Amniotic epithelial cell (primary cell): ENCODE measurements at regions not wholly inside any gene's neighbourhood (a gene's known extent, or its start where the extent isn't known, plus 50 kb on each side); places are given as distances from the start of the nearest gene placed in this dataset.

Experiments
- DNase-seq: peaks from one replicate; pipeline ENCODE4 v3.0.0-alpha.2; 2010; ENCODE audit warnings: low read depth

DNA sequence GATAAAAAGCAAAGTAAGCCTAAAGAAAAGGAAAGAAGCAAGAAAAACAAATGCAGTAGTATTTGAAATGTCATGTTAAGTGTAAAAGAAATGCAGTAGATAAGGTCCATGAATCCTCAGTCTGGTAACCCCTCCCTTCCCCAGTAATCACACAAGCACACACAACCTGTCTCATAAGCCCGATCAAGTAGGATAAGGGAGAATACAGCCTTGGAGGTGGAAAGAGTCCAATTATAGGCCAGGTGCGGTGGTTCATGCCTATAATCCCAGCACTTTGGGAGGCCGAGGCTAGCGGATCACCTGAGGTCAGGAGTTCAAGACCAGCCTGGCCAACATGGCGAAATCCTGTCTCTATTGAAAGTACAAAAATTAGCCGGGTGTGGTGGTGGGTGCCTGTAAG, 117.9 kb downstream of the GADD45G start:
- DNase-seq: no peak

DNA sequence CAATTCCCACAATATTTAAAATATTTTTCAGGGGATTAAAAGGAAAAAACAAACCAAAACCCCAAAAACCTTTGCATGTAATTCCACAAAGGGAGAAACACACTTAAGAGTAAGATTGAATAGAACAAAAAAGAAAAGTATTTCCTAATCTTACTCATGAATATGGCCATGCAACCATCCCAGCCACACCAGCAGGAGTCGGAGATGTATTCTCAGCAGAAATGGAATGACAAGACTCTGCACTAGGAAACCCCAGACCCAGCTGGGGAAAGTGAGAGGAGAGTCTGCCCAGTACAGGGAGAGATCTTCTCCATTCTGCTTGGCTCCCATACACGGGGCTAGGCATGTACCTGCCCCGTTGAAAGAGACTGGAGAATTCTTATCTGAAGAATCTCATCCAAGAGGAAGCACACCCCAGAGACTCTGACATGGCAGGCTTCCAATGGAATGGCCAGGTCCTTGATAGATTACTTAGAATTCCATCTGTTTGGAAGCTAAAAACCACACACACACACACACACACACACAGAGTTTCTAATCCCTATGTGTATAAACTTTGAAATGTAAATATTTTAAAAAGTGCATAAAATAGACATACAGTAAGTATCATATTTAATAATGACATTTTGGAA, 118.8 kb downstream of the GADD45G start:
- DNase-seq: peak; percentile 35

GRCh38 chr9:89724659-89725058, 119.8 kb downstream of the GADD45G start:
- DNase-seq: no peak

- DNase-seq: no peak
Observed at GRCh38 chr9:89725271-89725670, 120.5 kb downstream of the GADD45G start.

GRCh38 chr9:89729954-89730530, 125.2 kb downstream of the GADD45G start:
- DNase-seq: no peak

- DNase-seq: no peak
Observed at GRCh38 chr9:89730715-89731114, 125.9 kb downstream of the GADD45G start.

GRCh38 chr9:89731262-89732182, 126.7 kb downstream of the GADD45G start:
- DNase-seq: no peak

DNA sequence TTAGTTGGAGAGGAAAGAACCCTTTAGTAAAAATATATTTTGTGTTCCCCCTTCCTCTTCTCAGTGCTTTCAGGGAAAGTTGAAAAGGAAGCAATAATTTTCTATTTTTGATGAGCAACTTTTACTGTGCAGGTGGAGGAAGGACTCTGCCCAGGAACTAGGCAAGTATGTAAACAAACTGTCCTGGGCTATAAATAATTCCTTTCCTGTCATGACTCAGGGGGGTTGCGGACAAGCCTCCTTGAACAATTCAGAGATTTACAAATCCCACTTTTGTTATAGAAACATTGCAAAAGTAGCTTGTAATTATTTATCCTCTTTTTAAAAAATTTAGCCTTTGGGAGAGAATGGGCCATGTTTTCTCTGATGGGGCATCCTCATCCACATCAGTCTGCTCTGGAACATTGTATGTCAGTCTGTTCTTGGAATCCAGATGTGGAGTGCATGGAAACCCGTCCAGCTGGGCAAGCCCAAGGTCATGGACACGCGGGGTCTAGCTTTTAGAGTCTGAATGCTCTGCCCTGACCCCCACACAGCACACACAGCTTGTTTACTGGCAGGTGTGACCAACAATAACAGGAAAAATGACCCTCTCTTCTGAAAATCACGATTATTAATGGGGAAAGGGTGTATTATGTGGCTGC, 127.6 kb downstream of the GADD45G start:
- peak; percentile 68 for DNase-seq

DNA sequence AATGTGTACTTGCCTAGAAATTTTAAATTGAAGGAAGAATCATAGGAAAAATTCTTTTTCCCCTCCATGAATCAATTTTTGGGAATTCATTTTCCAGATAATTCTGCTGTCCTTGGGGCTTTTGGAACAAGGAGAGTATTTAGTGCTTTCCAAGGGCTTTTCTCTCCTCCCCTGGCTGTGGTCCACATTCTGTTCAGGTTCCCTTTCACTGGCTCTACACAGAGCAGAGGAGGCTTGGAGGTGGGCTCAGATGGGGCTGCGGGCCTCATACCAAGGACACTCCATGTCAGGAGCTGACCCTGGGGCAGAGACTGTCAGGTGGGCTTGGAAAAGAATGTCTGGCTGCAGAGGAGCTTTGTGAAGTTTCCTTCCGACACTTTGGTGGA, 128.1 kb downstream of the GADD45G start:
- DNase-seq: no peak

DNA sequence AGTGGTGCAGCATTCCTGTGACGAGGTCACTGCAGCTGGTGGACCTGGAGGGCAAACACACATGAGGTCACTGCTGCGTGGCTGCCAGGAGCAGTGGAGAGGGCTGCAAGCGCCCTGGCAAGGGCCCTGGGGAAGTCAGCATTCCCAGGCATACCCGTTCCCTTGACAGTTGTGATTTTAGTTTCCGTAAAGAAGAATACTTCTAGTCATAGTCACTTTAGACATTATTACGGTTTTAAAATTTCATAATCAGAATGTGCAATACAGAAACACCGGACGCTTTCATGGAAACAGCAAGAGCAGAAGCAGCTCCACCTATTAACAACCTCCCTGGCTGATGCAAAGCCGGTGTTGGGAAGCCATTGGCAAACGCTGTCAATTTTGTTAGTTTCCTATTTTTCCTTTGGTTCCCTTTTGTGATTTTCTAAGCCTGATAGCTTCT, 129.8 kb downstream of the GADD45G start:
- DNase-seq: peak; percentile 53

GRCh38 chr9:89738137-89738932, 133.5 kb downstream of the GADD45G start:
- peak; percentile 89 for DNase-seq

DNA sequence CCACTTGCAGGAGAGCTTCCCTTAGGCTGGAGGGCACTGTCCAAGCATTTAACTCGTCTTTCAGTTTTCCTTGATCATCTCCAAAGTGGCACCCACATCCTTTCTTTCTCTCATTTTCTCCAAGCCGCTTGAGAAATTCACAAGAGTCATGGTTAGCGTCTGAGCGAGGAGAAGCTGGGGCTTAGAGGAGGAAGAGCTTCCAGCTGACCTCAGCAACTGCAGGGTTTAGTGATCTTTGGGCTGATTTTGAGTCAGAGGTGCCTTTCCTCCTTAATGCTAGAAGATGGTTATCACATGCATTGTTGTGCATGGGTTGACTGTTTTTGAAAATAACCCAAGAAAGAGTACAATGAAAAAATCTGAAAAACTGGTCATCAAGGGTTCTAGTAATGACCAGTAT, 134.7 kb downstream of the GADD45G start:
- DNase-seq: no peak

DNA sequence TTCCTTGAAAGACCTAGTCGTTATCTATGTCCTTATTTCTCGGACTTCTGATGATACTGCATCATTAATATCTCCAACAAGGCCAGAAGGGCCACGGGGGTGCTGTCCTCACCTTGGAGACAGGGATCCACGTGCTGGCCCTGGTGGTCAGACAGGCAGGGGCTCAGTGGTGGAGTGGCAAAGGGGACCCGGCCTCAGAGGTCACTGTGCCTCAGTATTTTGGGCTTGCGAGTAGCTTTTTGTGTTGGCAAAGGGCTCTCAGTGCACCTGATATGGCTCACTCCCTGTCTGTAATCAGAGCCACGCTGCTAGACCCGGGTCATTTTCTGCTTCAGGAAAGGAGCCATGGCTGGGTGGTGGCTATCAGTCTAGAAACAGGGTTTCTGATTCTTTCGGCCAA, 135.1 kb downstream of the GADD45G start:
- no peak for DNase-seq

DNA sequence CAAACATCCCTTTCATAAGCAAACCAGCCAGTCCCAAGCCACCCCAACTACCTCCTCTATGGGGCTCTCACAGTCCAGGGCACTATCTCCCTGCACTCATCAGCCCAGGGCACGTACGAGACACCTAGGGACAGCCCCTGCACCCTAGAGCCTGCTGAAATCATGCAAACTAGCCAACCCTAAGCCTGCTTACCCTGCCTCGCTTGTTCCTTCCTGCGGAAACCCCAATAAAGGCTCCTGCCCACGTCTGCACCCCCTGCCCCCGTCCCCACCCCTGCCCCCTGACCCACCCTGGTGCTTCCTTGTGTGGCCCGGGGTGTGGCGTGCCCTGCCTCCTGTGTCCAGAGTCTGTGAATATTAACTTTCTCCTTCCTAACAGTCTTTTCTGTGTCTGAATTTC, 135.9 kb downstream of the GADD45G start:
- DNase-seq: no peak

GRCh38 chr9:89742660-89743059, 137.8 kb downstream of the GADD45G start:
- DNase-seq: no peak

GRCh38 chr9:89743216-89743572, 138.4 kb downstream of the GADD45G start:
- DNase-seq: no peak

DNA sequence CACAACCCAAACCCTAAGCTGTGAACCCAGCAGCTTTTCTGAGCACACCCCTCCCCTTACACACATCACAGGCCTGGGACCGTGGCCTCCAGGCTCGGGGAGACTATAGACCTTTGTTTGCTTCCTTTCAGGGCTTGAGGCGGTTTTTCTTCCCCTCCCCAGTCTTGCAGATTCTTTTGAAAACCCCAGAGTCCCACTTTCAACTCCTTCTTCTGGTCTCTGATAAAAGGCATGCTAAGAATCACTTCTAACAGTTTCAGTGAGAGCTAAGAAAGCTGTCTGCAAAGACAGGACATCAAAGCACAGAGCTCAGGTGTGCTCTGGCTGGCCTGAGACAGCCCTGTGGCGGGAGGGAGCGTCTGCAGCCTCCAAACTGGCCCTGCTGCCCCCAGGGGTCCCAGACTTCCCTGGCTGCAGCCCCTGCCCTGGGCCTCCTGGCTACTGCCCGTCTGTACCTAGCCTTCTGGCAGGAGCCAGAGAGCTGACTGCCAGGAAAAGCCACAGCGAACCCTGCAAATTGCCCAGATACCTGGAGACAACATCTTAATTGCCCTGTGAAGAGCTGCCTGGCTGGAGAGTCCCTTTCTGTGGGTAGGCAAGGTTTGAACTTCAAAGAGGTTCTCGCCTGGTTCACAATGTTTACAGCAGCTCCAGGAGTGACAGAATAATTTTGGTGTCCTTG, 138.9 kb downstream of the GADD45G start:
- no peak for DNase-seq

- no peak for DNase-seq
Observed at GRCh38 chr9:89744255-89744648, 139.4 kb downstream of the GADD45G start.

- DNase-seq: no peak
Observed at GRCh38 chr9:89744730-89745129, 139.9 kb downstream of the GADD45G start.

- no peak for DNase-seq
Observed at GRCh38 chr9:89745601-89746376, 141.0 kb downstream of the GADD45G start.
